Ascending aorta (tissue), 2 donors: ENCODE measurements at regions not wholly inside any gene's neighbourhood (a gene's known extent, or its start where the extent isn't known, plus 50 kb on each side); places are given as distances from the start of the nearest gene placed in this dataset.

Source experiments
- DNase-seq, 2 donors: peaks; one replicate each; pipeline ENCODE4 v3.0.0-alpha.2; 2019; ENCODE audit warnings: low spot score in 2 of 2
- H3K27ac ChIP-seq, 2 donors: fragments of 200-600 bp; sonication (generic); one replicate each; pipeline ENCODE4 v1.5.1; 2016 to 2017; ENCODE audit warnings: mild to moderate bottlenecking in 1 of 2
- H3K27me3 ChIP-seq: fragments of 200-600 bp; sonication (generic); one replicate; pipeline ENCODE4 v1.5.1; 2017
- H3K36me3 ChIP-seq, 2 donors: fragments of 200-600 bp; sonication (generic); one replicate each; pipeline ENCODE4 v1.5.1; 2016
- H3K4me1 ChIP-seq, 2 donors: fragments of 200-600 bp; sonication (generic); one replicate each; pipeline ENCODE4 v1.5.1; 2016 to 2017; ENCODE audit warnings: mild to moderate bottlenecking in 1 of 2
- H3K4me3 ChIP-seq, 2 donors: fragments of 200-600 bp; sonication (generic); one replicate each; pipeline ENCODE4 v1.5.1; 2016 to 2017; ENCODE audit warnings: mild to moderate bottlenecking in 1 of 2
- H3K9me3 ChIP-seq, 2 donors: fragments of 200-600 bp; sonication (generic); one replicate each; pipeline ENCODE4 v1.5.1; 2016
- intact Hi-C: fragments of 100-400 bp; cut with DNase I; formaldehyde crosslinking; loops from one replicate; pipeline ENCODE4 v1.15.1; 2023
- TF ChIP-seq, protein P1 (sequence below), 3 experiments: fragments of 200-600 bp in 2 of 3; fragments of 450-650 bp in 1 of 3; sonication (generic) in 2 of 3; IDR thresholded peaks; one replicate each; pipeline ENCODE4 v1.5.1; 2016 to 2019; ENCODE audit warnings: antibody characterized with exemption in 3 of 3, mild to moderate bottlenecking in 1 of 3, moderate library complexity in 1 of 3

DNA sequence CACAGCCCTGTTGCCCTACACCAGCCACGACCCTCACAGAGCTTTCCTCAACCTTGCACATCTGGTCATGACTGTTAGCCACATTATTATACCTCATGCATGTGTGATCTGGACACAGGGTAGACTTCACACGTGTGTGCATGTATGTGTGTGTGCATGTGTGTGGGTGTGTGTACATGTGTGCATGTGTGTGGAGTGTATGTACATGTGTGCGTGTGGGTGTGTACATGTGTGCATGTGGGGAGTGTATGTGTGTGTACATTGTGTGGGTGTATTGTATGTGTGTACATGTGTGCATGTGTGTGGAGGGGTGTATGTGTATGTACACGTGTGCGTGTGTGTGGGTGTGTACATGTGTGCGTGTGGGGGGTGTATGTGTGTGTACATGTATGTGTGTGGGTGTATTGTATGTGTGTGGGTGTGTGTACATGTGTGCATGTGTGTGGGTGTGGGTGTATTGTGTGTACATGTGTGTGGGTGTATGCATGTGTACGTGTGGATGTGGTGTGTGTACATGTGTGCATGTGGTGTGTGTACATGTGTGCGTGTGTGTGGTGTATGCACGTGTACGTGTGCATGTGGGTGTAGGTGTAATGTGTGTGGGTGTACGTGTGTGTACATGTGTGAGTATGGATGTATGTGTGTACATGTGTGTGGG is 130.2 kb downstream of the C16orf95 start:
- Histone ChIP-seq H3K36me3 (no peaks in the 10 kb centered on the region), H3K4me1 (no peaks in the 10 kb centered on the region), H3K27ac (no peak overlapping the region), H3K27me3 (no peaks in the 10 kb centered on the region), H3K4me3 (no peak overlapping the region), H3K9me3 (peaks cover 0 to 12% of the 10 kb centered on the region in 2 donors)
- intact Hi-C loops = no loop called here
- DNase-seq = no peak
- TF ChIP-seq, protein P1, sequence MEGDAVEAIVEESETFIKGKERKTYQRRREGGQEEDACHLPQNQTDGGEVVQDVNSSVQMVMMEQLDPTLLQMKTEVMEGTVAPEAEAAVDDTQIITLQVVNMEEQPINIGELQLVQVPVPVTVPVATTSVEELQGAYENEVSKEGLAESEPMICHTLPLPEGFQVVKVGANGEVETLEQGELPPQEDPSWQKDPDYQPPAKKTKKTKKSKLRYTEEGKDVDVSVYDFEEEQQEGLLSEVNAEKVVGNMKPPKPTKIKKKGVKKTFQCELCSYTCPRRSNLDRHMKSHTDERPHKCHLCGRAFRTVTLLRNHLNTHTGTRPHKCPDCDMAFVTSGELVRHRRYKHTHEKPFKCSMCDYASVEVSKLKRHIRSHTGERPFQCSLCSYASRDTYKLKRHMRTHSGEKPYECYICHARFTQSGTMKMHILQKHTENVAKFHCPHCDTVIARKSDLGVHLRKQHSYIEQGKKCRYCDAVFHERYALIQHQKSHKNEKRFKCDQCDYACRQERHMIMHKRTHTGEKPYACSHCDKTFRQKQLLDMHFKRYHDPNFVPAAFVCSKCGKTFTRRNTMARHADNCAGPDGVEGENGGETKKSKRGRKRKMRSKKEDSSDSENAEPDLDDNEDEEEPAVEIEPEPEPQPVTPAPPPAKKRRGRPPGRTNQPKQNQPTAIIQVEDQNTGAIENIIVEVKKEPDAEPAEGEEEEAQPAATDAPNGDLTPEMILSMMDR (IDR thresholded peaks at IDR 0.05) = no peak

DNA sequence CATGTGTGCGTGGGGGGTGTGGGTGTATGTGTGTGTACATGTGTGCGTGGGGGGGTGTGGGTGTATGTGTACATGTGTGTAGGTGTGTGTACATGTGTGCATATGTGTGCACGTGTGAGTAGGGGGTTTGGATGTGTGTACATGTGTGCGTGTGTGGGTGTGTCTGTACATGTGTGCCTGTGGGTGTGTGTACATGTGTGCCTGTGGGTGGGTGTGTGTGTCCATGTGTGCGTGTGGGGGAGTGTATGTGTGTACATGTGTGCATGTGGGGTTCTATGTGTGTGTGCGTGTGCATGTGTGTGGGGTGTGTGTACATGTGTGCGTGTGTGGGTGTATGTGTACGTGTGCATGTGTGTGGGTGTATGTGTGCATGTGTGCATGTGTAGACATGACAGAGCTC is 129.1 kb downstream of the C16orf95 start:
- no peak overlapping the region for H3K4me3 ChIP-seq
- TF ChIP-seq, protein P1 (IDR thresholded peaks at IDR 0.05) = no peak
- H3K4me1 ChIP-seq = no peaks in the 10 kb centered on the region
- no peaks in the 10 kb centered on the region for H3K27me3 ChIP-seq
- H3K36me3 ChIP-seq = no peaks in the 10 kb centered on the region
- H3K27ac ChIP-seq = no peak overlapping the region
- intact Hi-C loops = no loop called here
- H3K9me3 ChIP-seq = peaks cover 0 to 12% of the 10 kb centered on the region in 2 donors
- no peak for DNase-seq

DNA sequence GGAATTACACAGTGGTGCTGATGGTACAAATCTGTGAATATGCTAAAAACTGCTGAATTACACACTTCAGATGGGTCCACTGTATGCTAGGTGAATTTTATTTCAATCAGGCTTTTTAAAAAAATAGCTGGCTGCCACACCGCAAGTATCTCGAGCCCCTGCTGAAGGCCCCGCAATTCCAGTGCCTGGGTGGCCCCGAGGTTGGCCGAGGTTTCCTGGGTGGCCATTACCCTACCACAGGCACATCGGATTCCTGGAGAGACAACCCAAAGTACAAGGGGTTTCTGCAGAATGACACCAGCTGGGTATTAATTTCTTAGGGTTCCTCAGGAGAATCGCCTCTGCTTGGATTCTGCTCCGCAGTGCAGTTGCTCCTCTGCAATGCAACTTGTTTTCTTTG is 127.8 kb downstream of the C16orf95 start:
- no peak for DNase-seq
- Histone ChIP-seq H3K27ac (no peak overlapping the region), H3K36me3 (no peaks in the 10 kb centered on the region), H3K4me1 (no peaks in the 10 kb centered on the region), H3K9me3 (peaks cover 0 to 12% of the 10 kb centered on the region in 2 donors), H3K27me3 (no peaks in the 10 kb centered on the region), H3K4me3 (no peak overlapping the region)
- intact Hi-C loops = no loop called here
- TF ChIP-seq, protein P1 (IDR thresholded peaks at IDR 0.05) = no peak

DNA sequence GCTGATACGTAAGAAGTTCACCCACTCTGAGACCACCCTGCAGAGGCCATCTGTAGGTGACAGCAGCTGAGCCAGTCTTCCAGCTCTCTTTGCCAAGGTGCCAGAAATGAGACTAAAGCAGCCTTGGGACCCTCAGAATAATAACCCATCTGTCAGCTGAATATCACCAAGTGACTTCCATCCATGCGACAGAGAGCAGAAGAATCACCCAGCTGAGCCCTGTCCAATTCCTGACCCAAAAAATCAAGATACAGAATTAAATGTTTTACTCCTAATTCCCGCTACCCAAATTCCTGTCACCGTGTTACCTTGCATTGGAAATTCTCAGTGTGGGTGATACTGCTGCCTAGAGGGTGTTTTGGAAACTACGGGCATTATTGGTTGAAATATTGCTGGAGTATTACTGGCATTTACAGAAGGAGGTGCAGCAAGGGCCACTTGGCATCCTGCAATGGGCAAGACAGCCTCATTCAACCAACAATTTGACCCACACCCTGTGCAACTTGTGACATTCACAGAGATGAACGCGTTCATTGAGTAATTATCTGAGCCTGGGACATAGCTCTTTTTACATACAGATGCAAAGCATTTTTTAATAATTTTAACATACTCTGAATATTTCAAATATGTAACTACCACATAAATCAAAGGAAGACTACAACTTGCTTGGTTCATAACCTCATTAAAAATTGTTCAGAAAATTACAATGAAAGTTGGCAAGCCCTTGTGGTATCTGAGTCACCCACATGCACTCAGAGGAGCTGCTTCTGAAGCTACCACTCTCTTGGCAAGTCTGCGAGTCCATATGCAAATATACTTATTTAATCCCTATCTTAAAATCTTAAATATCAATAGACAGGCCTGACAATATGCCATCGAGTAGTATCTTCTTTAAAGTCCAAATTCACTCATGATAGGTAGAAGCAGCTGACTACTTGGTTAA is 126.6 kb downstream of the C16orf95 start:
- intact Hi-C loops = no loop called here
- TF ChIP-seq, protein P1 (IDR thresholded peaks at IDR 0.05) = no peak
- DNase-seq = no peak
- Histone ChIP-seq H3K27me3 (no peaks in the 10 kb centered on the region), H3K36me3 (no peaks in the 10 kb centered on the region), H3K27ac (no peak overlapping the region), H3K4me3 (no peak overlapping the region), H3K9me3 (peaks cover 0 to 12% of the 10 kb centered on the region in 2 donors), H3K4me1 (no peaks in the 10 kb centered on the region)

DNA sequence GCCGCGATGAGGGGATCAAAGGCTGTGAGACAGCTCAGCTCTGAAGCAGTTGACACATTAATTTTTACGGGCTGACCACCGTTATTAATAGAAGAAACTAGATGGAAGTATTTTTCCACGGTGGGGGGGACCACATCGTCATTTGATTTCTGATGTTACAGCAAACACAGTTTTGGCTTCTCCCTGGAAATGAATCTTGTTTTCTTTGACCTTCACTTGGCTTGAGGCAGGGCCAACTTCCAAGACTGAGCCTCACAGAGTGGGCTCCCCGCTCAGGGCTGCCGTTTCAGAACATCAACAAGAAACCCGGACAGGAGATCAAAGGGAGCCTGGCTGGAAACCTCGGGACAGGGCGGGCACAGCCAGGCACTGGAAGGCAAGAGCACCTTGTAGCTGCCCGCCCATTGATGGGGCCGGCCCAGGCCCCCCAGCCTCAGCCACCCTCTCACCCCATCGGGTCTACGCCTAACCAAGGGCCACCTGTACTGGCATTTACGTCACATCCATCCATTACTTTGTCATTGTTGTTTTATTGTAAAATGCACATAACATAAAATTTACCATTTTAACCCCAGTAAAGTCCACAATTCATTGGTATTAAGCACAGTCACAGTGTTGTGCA is 124.6 kb downstream of the C16orf95 start:
- Histone ChIP-seq H3K4me1 (no peaks in the 10 kb centered on the region), H3K4me3 (no peak overlapping the region), H3K9me3 (peaks cover 0 to 12% of the 10 kb centered on the region in 2 donors), H3K36me3 (no peaks in the 10 kb centered on the region), H3K27me3 (no peaks in the 10 kb centered on the region), H3K27ac (no peak overlapping the region)
- no peak for DNase-seq
- intact Hi-C loops = no loop called here
- TF ChIP-seq, protein P1 (IDR thresholded peaks at IDR 0.05) = no peak
